ENCODE measurements at regions not wholly inside any gene's neighbourhood (a gene's known extent, or its start where the extent isn't known, plus 50 kb on each side); places are given as distances from the start of the nearest gene placed in this dataset.

GRCh38 chr5:86118542-86118941, 499.2 kb upstream of the COX7C start:
- TF ChIP-seq JUN (CRISPR knock-in tag; IDR thresholded peaks at IDR 0.05): no peak
- no peak for TF ChIP-seq ZNF138 (CRISPR knock-in tag; conservative IDR thresholded peaks at IDR 0.05)
- no peak for TF ChIP-seq CTCF (IDR thresholded peaks at IDR 0.05)
- no peak for TF ChIP-seq FOXJ3 (CRISPR knock-in tag; IDR thresholded peaks at IDR 0.05; ENCODE audit: borderline replicate concordance)
